GM19023 (cell line): ENCODE measurements at regions not wholly inside any gene's neighbourhood (a gene's known extent, or its start where the extent isn't known, plus 50 kb on each side); places are given as distances from the start of the nearest gene placed in this dataset.

ENCODE experiments used
- ATAC-seq: cut with Tn5 transposase; IDR thresholded peaks from one replicate; pipeline ENCODE4 v1.9.1; 2021; ENCODE audit warnings: mild to moderate bottlenecking, moderate library complexity; ENCODE audit not compliant: unreplicated experiment

- ATAC-seq = no peak
Measured at GRCh38 chr4:174438711-174439110, 83.6 kb downstream of the HPGD start.

- ATAC-seq = no peak
Measured at GRCh38 chr4:174437749-174438148, 84.5 kb downstream of the HPGD start.

GRCh38 chr4:174437324-174437723 is 85.0 kb downstream of the HPGD start:
- ATAC-seq = no peak

- ATAC-seq = no peak
Measured at GRCh38 chr4:174436377-174436776, 85.9 kb downstream of the HPGD start.

- ATAC-seq = no peak
Measured at GRCh38 chr4:174435974-174436373, 86.3 kb downstream of the HPGD start.

- ATAC-seq = no peak
Measured at GRCh38 chr4:174434455-174434854, 87.8 kb downstream of the HPGD start.

- no peak for ATAC-seq
Measured at GRCh38 chr4:174430576-174430975, 91.7 kb downstream of the HPGD start.

GRCh38 chr4:174429701-174430410 is 92.4 kb downstream of the HPGD start:
- no peak for ATAC-seq

- ATAC-seq = no peak
Measured at GRCh38 chr4:174427571-174428140, 94.6 kb downstream of the HPGD start.

GRCh38 chr4:174425669-174426068 is 96.6 kb downstream of the HPGD start:
- ATAC-seq = no peak

GRCh38 chr4:174423257-174423944 is 98.9 kb downstream of the HPGD start:
- ATAC-seq = peak; percentile 54

GRCh38 chr4:174422893-174423256 is 99.4 kb downstream of the HPGD start:
- no peak for ATAC-seq

GRCh38 chr4:174420316-174420715 is 102.0 kb downstream of the HPGD start:
- ATAC-seq = no peak

- no peak for ATAC-seq
Measured at GRCh38 chr4:174418640-174419212, 103.6 kb downstream of the HPGD start.

GRCh38 chr4:174408841-174409552 is 113.3 kb downstream of the HPGD start:
- ATAC-seq = no peak

- no peak for ATAC-seq
Measured at GRCh38 chr4:174406383-174406782, 115.9 kb downstream of the HPGD start.

- no peak for ATAC-seq
Measured at GRCh38 chr4:174405923-174406322, 116.4 kb downstream of the HPGD start.

GRCh38 chr4:174404677-174405076 is 117.6 kb downstream of the HPGD start:
- ATAC-seq = no peak

GRCh38 chr4:174403177-174403543 is 119.1 kb downstream of the HPGD start:
- ATAC-seq = no peak

GRCh38 chr4:174402470-174403176 is 118.9 kb downstream of the CEP44 start:
- no peak for ATAC-seq
